ENCODE measurements at regions not wholly inside any gene's neighbourhood (a gene's known extent, or its start where the extent isn't known, plus 50 kb on each side); places are given as distances from the start of the nearest gene placed in this dataset.

DNA sequence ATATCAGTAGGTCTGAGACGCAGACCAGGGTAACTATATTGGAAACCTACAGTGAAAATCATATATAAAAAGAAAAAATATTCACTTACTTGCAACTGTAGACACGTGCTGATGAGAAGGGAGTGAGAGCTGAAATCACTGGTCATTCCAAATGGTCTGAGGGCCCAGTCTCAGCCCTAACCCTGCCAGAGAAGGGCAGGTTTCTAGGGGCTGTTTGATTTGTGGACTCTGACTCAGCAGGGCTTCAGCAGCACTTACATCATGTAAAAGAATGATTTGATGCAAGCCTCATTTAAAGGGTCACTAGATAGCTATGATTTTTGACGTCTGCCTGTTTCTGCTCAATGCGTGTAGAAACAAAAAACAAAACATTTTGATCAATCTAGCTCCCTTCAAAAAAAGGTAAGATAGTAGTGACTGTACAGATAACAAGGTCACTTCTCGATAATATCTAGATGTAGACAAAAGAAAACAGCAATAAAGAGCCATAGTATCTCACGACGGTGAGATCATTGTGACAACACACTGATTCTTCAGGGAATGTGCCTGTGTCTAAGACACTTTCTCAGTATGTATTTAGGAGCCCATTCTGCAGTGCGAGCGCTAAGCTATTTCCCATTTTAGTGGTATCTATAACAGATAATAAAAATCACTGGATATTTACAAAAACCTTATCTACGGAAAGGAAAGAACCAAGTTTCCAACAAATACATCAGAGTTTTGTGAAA, 307.2 kb downstream of the HIVEP2 start:
- Histone ChIP-seq H3K9me3 (no peaks in the 10 kb centered on the region), H3K27me3 (no peaks in the 10 kb centered on the region), H3K27ac (no peak overlapping the region), H3K4me1 (ENCODE audit: control insufficient read depth in 1 of 2, insufficient read depth in 1 of 2, low read depth in 1 of 2, low read length in 1 of 2) (no peaks in the 10 kb centered on the region), H3K4me3 (ENCODE audit: low read depth in 1 of 2, low read length in 1 of 2) (no peak overlapping the region), H3K36me3 (no peaks in the 10 kb centered on the region)
- TF ChIP-seq, protein P1, sequence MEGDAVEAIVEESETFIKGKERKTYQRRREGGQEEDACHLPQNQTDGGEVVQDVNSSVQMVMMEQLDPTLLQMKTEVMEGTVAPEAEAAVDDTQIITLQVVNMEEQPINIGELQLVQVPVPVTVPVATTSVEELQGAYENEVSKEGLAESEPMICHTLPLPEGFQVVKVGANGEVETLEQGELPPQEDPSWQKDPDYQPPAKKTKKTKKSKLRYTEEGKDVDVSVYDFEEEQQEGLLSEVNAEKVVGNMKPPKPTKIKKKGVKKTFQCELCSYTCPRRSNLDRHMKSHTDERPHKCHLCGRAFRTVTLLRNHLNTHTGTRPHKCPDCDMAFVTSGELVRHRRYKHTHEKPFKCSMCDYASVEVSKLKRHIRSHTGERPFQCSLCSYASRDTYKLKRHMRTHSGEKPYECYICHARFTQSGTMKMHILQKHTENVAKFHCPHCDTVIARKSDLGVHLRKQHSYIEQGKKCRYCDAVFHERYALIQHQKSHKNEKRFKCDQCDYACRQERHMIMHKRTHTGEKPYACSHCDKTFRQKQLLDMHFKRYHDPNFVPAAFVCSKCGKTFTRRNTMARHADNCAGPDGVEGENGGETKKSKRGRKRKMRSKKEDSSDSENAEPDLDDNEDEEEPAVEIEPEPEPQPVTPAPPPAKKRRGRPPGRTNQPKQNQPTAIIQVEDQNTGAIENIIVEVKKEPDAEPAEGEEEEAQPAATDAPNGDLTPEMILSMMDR (IDR thresholded peaks at IDR 0.05) = no peak

DNA sequence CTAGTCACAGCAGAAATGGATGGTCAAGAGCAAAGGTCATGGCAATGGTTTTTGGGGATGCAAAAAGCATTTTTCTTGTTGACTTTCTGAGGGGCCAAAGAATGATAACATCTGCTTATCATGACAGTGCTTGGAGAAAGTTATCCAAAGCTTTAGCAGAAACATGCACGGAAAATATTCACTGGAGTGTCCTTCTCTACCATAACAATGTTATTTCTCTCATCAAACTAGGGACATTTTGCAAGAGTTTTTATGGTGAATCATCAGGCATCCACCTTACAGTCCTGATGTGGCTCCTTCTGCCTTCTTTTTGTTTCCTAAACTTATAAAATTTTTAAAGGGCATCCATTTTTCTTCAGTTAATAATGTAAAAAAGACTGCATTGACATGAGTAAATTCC, 302.3 kb downstream of the HIVEP2 start:
- H3K9me3 ChIP-seq = no peaks in the 10 kb centered on the region
- TF ChIP-seq, protein P1 (IDR thresholded peaks at IDR 0.05) = no peak
- no peak overlapping the region for H3K27ac ChIP-seq
- H3K4me1 ChIP-seq (ENCODE audit: control insufficient read depth in 1 of 2, insufficient read depth in 1 of 2, low read depth in 1 of 2, low read length in 1 of 2) = no peaks in the 10 kb centered on the region
- H3K36me3 ChIP-seq = no peaks in the 10 kb centered on the region
- H3K27me3 ChIP-seq = peaks cover 5% of the 10 kb centered on the region
- H3K4me3 ChIP-seq (ENCODE audit: low read depth in 1 of 2, low read length in 1 of 2) = no peak overlapping the region

DNA sequence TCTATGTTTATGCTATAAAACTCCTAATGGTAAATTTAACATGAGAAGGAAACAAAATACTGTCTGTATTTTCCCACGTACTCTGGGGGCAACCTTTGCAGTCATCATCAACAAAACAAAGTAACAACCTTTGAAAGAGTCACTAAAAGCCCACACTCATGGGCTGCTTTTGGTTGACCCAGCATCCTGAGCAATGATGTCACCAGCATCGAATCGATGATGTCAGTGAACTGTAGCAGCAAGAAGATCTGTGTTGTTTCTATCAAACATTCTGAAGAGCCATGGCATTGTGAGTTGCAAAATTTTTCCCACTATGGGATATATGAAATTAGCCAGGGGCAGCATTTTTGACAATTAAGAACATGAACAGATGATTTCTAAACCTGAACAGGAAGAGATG, 300.1 kb downstream of the HIVEP2 start:
- H3K4me1 ChIP-seq (ENCODE audit: control insufficient read depth in 1 of 2, insufficient read depth in 1 of 2, low read depth in 1 of 2, low read length in 1 of 2) = no peaks in the 10 kb centered on the region
- TF ChIP-seq, protein P1 (IDR thresholded peaks at IDR 0.05) = no peak
- no peaks in the 10 kb centered on the region for H3K9me3 ChIP-seq
- peaks cover 16% of the 10 kb centered on the region for H3K27me3 ChIP-seq
- no peak overlapping the region for H3K27ac ChIP-seq
- H3K36me3 ChIP-seq = no peaks in the 10 kb centered on the region
- no peak overlapping the region for H3K4me3 ChIP-seq (ENCODE audit: low read depth in 1 of 2, low read length in 1 of 2)

DNA sequence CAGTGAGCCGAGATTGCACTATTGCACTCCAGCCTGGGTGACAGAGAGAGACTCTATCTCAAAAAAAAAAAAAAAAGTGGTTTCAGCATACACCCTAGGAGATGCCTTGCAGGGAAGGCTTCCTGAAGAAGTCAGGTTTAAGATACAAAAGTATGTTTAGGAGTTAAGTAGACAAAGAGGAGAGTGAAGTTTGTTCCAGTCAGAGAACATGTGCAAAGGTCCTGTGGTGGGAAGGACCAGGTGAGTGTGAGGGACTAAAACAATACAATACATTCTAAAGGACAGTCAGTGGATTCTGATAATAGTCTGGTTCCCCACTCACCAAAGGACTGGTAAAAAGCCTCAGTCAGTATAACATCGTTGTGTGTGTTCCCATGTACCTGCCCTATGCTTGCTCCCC, 299.3 kb downstream of the HIVEP2 start:
- TF ChIP-seq, protein P1 (IDR thresholded peaks at IDR 0.05) = no peak
- no peaks in the 10 kb centered on the region for H3K4me1 ChIP-seq (ENCODE audit: control insufficient read depth in 1 of 2, insufficient read depth in 1 of 2, low read depth in 1 of 2, low read length in 1 of 2)
- H3K4me3 ChIP-seq (ENCODE audit: low read depth in 1 of 2, low read length in 1 of 2) = no peak overlapping the region
- no peaks in the 10 kb centered on the region for H3K9me3 ChIP-seq
- peaks cover 16% of the 10 kb centered on the region for H3K27me3 ChIP-seq
- no peaks in the 10 kb centered on the region for H3K36me3 ChIP-seq
- no peak overlapping the region for H3K27ac ChIP-seq

DNA sequence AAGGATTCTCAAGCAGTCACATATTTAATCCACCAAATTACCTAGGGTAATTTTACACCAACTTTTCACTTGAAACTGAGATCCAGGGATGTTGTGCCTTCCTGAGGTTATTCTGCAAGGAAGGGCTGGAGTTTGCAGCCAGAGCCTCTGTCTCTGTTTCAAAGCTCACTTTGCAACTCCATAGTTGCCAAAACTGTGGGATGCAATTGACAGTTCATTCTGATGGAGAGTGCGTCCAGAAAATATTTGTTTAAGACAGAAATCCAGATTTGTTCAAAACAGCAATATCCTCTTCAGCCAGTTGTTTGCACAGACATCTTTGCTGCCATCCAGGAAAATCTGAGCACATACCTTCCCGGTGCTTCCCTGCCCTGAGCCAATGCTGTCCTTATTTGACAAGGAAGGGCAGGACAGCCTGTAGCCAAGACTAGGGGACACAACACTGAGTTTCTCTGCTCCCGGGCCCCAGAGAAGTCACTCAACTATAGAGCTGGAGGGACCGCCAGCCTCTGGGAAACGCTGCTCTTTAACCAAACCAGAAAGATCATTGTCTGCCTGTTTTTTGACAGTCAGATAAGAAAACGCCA, 297.4 kb downstream of the HIVEP2 start:
- TF ChIP-seq, protein P1 (IDR thresholded peaks at IDR 0.05) = no peak
- no peaks in the 10 kb centered on the region for H3K4me1 ChIP-seq (ENCODE audit: control insufficient read depth in 1 of 2, insufficient read depth in 1 of 2, low read depth in 1 of 2, low read length in 1 of 2)

More for the DNA sequence above, 297.4 kb downstream of the HIVEP2 start:
- H3K36me3 ChIP-seq = no peaks in the 10 kb centered on the region
- no peak overlapping the region for H3K4me3 ChIP-seq (ENCODE audit: low read depth in 1 of 2, low read length in 1 of 2)
- no peaks in the 10 kb centered on the region for H3K9me3 ChIP-seq
- H3K27me3 ChIP-seq = peaks cover 16% of the 10 kb centered on the region
- no peak overlapping the region for H3K27ac ChIP-seq
